ENCODE measurements at regions not wholly inside any gene's neighbourhood (a gene's known extent, or its start where the extent isn't known, plus 50 kb on each side); places are given as distances from the start of the nearest gene placed in this dataset.

- BruUV-seq (replicated peaks): no TSS peak
- DNase-seq (ENCODE audit: low read depth, low spot score) (no peak), FAIRE-seq (no peak)
- Histone ChIP-seq H3K36me3 (ENCODE audit: control insufficient read depth in 2 of 2, extremely low read depth in 1 of 2, insufficient read depth in 2 of 2, low read length in 2 of 2) (no peaks in the 10 kb centered on the region), H4K20me1 (replicated peaks; ENCODE audit: control insufficient read depth, extremely low read depth, insufficient read depth, low read length) (no peaks in the 10 kb centered on the region), H3K27ac (ENCODE audit: insufficient read depth, low read depth, low read length) (no peak overlapping the region), H3K27me3 (ENCODE audit: control insufficient read depth in 2 of 2, insufficient read depth in 2 of 2, low read length in 2 of 2) (no peaks in the 10 kb centered on the region), H3K4me1 (ENCODE audit: control insufficient read depth, extremely low read depth, insufficient read depth, low read length) (no peaks in the 10 kb centered on the region), H3K9ac (replicated peaks; ENCODE audit: extremely low read depth, insufficient read depth, low read length) (no peak overlapping the region), H3K79me2 (ENCODE audit: control insufficient read depth, insufficient read depth, low read length) (no peaks in the 10 kb centered on the region), H3K9me3 (replicated peaks; ENCODE audit: control insufficient read depth, insufficient read depth, low read length) (no peaks in the 10 kb centered on the region), H3K9me1 (replicated peaks; ENCODE audit: control insufficient read depth, extremely low read depth, insufficient read depth, low read length) (no peaks in the 10 kb centered on the region), H3K4me3 (replicated peaks in 1 of 3; ENCODE audit: insufficient read depth in 1 of 3, low read depth in 1 of 3, low read length in 3 of 3) (no peak overlapping the region), H2AFZ (ENCODE audit: low read depth, low read length) (no peak overlapping the region), H3K4me2 (ENCODE audit: insufficient read depth, low read length) (no peak overlapping the region)
- CTCF ChIA-PET: no interaction called here
- no peak for TF ChIP-seq MYC (IDR thresholded peaks at IDR 0.05; ENCODE audit: low read depth, low read length)
- no peak for TF ChIP-seq MAX (IDR thresholded peaks at IDR 0.05; ENCODE audit: insufficient read depth, insufficient read length)
- no peak for TF ChIP-seq CTCF (IDR thresholded peaks at IDR 0.05; ENCODE audit: extremely low read depth in 1 of 2, insufficient read depth in 1 of 2, low read depth in 1 of 2, low read length in 2 of 2)
- no peak for TF ChIP-seq POLR2A (IDR thresholded peaks at IDR 0.05; ENCODE audit: low read depth, low read length)
- no peak for TF ChIP-seq JUN (IDR thresholded peaks at IDR 0.05; ENCODE audit: borderline replicate concordance, insufficient read depth, insufficient read length, low read depth)
- intact Hi-C loops (cut with micrococcal nuclease): no loop called here
- dilution Hi-C loops (cut with MboI; ENCODE audit: extremely low pct_ligation_motif_present, low sequenced_read_pairs): no loop called here
- POLR2A ChIA-PET: no interaction called here
These were observed 1014.8 kb downstream of the NR2F1-AS1 start for GRCh38 chr5:92566113-92566786.

GRCh38 chr5:92565673-92566072, 1015.3 kb downstream of the NR2F1-AS1 start:
- dilution Hi-C loops (cut with MboI; ENCODE audit: extremely low pct_ligation_motif_present, low sequenced_read_pairs): no loop called here
- no peak overlapping the region for H3K27ac ChIP-seq (ENCODE audit: insufficient read depth, low read depth, low read length)
- ChIA-PET CTCF (no interaction called here), POLR2A (no interaction called here)
- no peak overlapping the region for H3K4me2 ChIP-seq (ENCODE audit: insufficient read depth, low read length)
- H3K36me3 ChIP-seq (ENCODE audit: control insufficient read depth in 2 of 2, extremely low read depth in 1 of 2, insufficient read depth in 2 of 2, low read length in 2 of 2): no peaks in the 10 kb centered on the region
- H4K20me1 ChIP-seq (replicated peaks; ENCODE audit: control insufficient read depth, extremely low read depth, insufficient read depth, low read length): no peaks in the 10 kb centered on the region
- intact Hi-C loops (cut with micrococcal nuclease): no loop called here
- BruUV-seq (replicated peaks): no TSS peak
- TF ChIP-seq POLR2A (IDR thresholded peaks at IDR 0.05; ENCODE audit: low read depth, low read length): no peak
- TF ChIP-seq JUN (IDR thresholded peaks at IDR 0.05; ENCODE audit: borderline replicate concordance, insufficient read depth, insufficient read length, low read depth): no peak
- TF ChIP-seq EZH2 (IDR thresholded peaks at IDR 0.05; ENCODE audit: borderline replicate concordance, low read depth, low read length, severe bottlenecking): no peak
- no peak for TF ChIP-seq CTCF (IDR thresholded peaks at IDR 0.05; ENCODE audit: extremely low read depth in 1 of 2, insufficient read depth in 1 of 2, low read depth in 1 of 2, low read length in 2 of 2)
- no peak for TF ChIP-seq MYC (IDR thresholded peaks at IDR 0.05; ENCODE audit: low read depth, low read length)
- no peak for TF ChIP-seq POLR2AphosphoS5 (IDR thresholded peaks at IDR 0.05; ENCODE audit: insufficient read depth, low read depth, low read length)
- TF ChIP-seq MAX (IDR thresholded peaks at IDR 0.05; ENCODE audit: insufficient read depth, insufficient read length): no peak
- no peak for TF ChIP-seq GATA2 (IDR thresholded peaks at IDR 0.05; ENCODE audit: insufficient read depth, insufficient read length, low read depth, low read length)
- TF ChIP-seq FOS (IDR thresholded peaks at IDR 0.05; ENCODE audit: borderline replicate concordance, insufficient read depth, low read length): no peak
- H3K4me1 ChIP-seq (ENCODE audit: control insufficient read depth, extremely low read depth, insufficient read depth, low read length): no peaks in the 10 kb centered on the region
- no peak overlapping the region for H3K9ac ChIP-seq (replicated peaks; ENCODE audit: extremely low read depth, insufficient read depth, low read length)
- DNase-seq (ENCODE audit: low read depth, low spot score): no peak
- H3K27me3 ChIP-seq (ENCODE audit: control insufficient read depth in 2 of 2, insufficient read depth in 2 of 2, low read length in 2 of 2): no peaks in the 10 kb centered on the region
- H2AFZ ChIP-seq (ENCODE audit: low read depth, low read length): no peak overlapping the region
- FAIRE-seq: no peak
- no peaks in the 10 kb centered on the region for H3K79me2 ChIP-seq (ENCODE audit: control insufficient read depth, insufficient read depth, low read length)
- H3K9me1 ChIP-seq (replicated peaks; ENCODE audit: control insufficient read depth, extremely low read depth, insufficient read depth, low read length): no peaks in the 10 kb centered on the region
- H3K4me3 ChIP-seq (replicated peaks in 1 of 3; ENCODE audit: insufficient read depth in 1 of 3, low read depth in 1 of 3, low read length in 3 of 3): no peak overlapping the region
- no peaks in the 10 kb centered on the region for H3K9me3 ChIP-seq (replicated peaks; ENCODE audit: control insufficient read depth, insufficient read depth, low read length)

Measured in endothelial cell of umbilical vein (primary cell).